ENCODE measurements at regions not wholly inside any gene's neighbourhood (a gene's known extent, or its start where the extent isn't known, plus 50 kb on each side); places are given as distances from the start of the nearest gene placed in this dataset.

- no peak overlapping the region for H3K4me3 ChIP-seq (ENCODE audit: low read depth, low read length)
- no peak for DNase-seq (ENCODE audit: low read depth)
- TF ChIP-seq, protein P1, sequence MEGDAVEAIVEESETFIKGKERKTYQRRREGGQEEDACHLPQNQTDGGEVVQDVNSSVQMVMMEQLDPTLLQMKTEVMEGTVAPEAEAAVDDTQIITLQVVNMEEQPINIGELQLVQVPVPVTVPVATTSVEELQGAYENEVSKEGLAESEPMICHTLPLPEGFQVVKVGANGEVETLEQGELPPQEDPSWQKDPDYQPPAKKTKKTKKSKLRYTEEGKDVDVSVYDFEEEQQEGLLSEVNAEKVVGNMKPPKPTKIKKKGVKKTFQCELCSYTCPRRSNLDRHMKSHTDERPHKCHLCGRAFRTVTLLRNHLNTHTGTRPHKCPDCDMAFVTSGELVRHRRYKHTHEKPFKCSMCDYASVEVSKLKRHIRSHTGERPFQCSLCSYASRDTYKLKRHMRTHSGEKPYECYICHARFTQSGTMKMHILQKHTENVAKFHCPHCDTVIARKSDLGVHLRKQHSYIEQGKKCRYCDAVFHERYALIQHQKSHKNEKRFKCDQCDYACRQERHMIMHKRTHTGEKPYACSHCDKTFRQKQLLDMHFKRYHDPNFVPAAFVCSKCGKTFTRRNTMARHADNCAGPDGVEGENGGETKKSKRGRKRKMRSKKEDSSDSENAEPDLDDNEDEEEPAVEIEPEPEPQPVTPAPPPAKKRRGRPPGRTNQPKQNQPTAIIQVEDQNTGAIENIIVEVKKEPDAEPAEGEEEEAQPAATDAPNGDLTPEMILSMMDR (conservative IDR thresholded peaks at IDR 0.05; ENCODE audit: low read depth, low read length) = no peak
Observed at GRCh38 chr20:39342463-39342862, 380.3 kb downstream of the DHX35 start.

- DNase-seq (ENCODE audit: low read depth) = no peak
- no peak overlapping the region for H3K4me3 ChIP-seq (ENCODE audit: low read depth, low read length)
- TF ChIP-seq, protein P1 (conservative IDR thresholded peaks at IDR 0.05; ENCODE audit: low read depth, low read length) = no peak
Observed at GRCh38 chr20:39338469-39339376, 376.6 kb downstream of the DHX35 start.

GRCh38 chr20:39333211-39333610, 371.1 kb downstream of the DHX35 start:
- no peak for DNase-seq (ENCODE audit: low read depth)
- H3K4me3 ChIP-seq (ENCODE audit: low read depth, low read length) = no peak overlapping the region
- TF ChIP-seq, protein P1 (conservative IDR thresholded peaks at IDR 0.05; ENCODE audit: low read depth, low read length) = no peak

GRCh38 chr20:39328347-39328746, 366.2 kb downstream of the DHX35 start:
- TF ChIP-seq, protein P1 (conservative IDR thresholded peaks at IDR 0.05; ENCODE audit: low read depth, low read length) = no peak
- DNase-seq (ENCODE audit: low read depth) = no peak
- H3K4me3 ChIP-seq (ENCODE audit: low read depth, low read length) = no peak overlapping the region

DNA sequence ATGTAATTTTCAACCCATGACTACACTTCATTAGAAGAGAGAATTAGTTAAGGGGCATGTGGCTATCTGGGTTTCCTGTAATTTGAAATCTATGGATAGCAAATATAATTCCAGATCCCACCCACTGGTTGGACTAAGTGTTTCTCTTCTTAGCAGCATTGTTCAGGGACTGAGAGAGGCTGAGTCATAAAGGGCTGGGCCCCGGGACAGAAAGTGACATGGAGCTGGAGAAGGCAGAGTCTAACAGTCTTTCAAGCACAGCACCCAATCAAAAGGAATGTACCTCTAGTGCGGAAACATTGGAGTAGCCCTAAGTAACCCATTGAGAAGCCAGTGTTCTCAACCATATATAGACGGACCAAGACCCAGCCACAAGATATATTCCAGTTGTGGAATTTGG, 363.9 kb downstream of the DHX35 start:
- no peak overlapping the region for H3K4me3 ChIP-seq (ENCODE audit: low read depth, low read length)
- DNase-seq (ENCODE audit: low read depth) = no peak
- TF ChIP-seq, protein P1 (conservative IDR thresholded peaks at IDR 0.05; ENCODE audit: low read depth, low read length) = no peak

DNA sequence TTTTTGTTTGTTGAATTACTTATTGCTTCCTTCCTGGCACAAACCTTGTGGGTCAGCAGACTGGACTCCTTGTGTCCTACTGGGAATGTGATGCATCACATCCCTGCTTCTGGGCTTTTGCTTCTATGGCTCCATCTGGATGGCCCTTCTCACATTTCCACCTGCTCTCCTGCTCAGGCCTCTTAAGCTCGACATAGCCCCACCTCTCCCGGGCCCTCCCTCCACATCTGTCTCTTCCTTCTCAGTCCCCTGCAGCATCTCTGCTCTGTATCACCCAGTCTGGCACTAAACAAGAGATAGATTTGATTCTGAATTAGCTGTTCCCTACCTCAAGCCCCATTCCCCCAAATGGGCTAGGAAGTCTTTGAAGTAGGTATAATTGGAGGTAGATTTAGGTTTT, 356.8 kb downstream of the DHX35 start:
- DNase-seq (ENCODE audit: low read depth) = no peak
- TF ChIP-seq, protein P1 (conservative IDR thresholded peaks at IDR 0.05; ENCODE audit: low read depth, low read length) = no peak
- H3K4me3 ChIP-seq (ENCODE audit: low read depth, low read length) = no peak overlapping the region

- TF ChIP-seq, protein P1 (conservative IDR thresholded peaks at IDR 0.05; ENCODE audit: low read depth, low read length) = no peak
- no peak overlapping the region for H3K4me3 ChIP-seq (ENCODE audit: low read depth, low read length)
- no peak for DNase-seq (ENCODE audit: low read depth)
Observed at GRCh38 chr20:39312676-39313075, 350.5 kb downstream of the DHX35 start.

Measured in epithelial cell of proximal tubule (primary cell).